HUES6 (cell line): ENCODE measurements at regions not wholly inside any gene's neighbourhood (a gene's known extent, or its start where the extent isn't known, plus 50 kb on each side); places are given as distances from the start of the nearest gene placed in this dataset.
"Not testable (repeated sequence)": the region's sequence is repeated elsewhere in the genome, so short reads cannot be mapped to it uniquely, and the experiment has no call there.

Source experiments
- H3K27ac ChIP-seq: 2 replicates; pipeline ENCODE4 v1.7.0; 2013; ENCODE audit warnings: low read depth, mild to moderate bottlenecking, low read length, inconsistent platforms
- H3K27me3 ChIP-seq: 2 replicates; pipeline ENCODE4 v1.6.1; 2013; ENCODE audit warnings: low read length; ENCODE audit not compliant: control insufficient read depth, insufficient read depth
- H3K36me3 ChIP-seq: 2 replicates; pipeline ENCODE4 v1.6.1; 2013; ENCODE audit warnings: low read length; ENCODE audit not compliant: control insufficient read depth, insufficient read depth
- H3K4me1 ChIP-seq: 2 replicates; pipeline ENCODE4 v1.6.1; 2013; ENCODE audit warnings: low read length; ENCODE audit not compliant: control insufficient read depth, insufficient read depth
- H3K4me3 ChIP-seq: 2 replicates; pipeline ENCODE4 v1.5.1; 2013; ENCODE audit warnings: low read depth, low read length
- H3K9ac ChIP-seq: one replicate; pipeline ENCODE4 v1.6.1; 2013; ENCODE audit warnings: mild to moderate bottlenecking, low read length
- H3K9me3 ChIP-seq: 2 replicates; pipeline ENCODE4 v1.6.1; 2013; ENCODE audit warnings: low read depth, low read length; ENCODE audit not compliant: control insufficient read depth, insufficient read depth

DNA sequence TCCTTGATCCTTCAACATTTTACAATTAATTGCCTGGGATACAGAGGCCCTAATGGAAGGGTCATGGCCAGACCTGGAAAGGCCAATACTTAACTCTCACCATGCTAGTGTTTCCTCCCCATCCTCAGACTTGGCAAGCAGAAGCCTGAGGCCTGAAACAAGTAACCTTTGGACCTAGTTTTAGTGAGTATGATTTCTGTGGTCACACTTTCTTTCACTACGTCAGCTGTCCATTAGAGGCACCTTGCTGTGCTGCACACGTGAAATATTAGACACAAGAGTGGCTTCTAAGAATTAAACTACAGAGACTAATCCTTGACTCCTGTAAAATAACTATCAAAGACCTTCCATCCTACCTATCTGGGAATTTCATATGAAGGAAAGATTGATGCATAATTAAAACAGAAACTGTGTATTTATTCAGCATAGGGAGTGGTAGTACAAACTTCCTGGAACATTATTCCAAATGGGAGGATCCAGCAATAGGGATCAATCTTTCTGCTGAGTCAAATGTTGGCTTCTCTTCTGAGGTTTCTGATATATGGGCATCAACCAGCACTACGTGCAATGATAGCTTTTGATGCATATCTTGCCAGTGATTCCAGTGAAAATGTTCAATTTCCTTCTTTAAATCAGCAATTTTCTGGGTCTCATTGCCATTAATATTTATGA, 249.7 kb downstream of the IKZF2 start:
- Histone ChIP-seq H3K4me1 (no peaks in the 10 kb centered on the region), H3K36me3 (no peaks in the 10 kb centered on the region), H3K4me3 (no peak overlapping the region), H3K27me3 (no peaks in the 10 kb centered on the region), H3K9me3 (no peaks in the 10 kb centered on the region), H3K9ac (no peak overlapping the region), H3K27ac (no peak overlapping the region)

DNA sequence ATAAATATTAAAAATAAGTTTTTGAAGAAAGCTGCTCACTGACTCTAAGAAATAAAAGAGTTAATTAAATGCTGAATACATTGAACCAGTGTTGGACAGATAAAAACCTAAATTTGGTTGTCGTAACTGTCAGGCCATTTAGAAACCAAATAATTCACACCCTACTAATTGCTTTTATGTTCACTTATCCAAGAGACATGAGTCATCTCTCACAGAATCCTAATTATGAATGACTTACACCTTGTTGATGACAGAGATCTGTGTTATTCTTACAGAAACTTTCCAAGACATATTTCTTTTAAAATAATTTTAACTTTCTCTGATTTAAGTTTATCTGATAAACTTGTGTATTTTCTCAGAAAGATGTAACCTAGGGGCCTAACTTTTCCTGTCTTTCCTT, 250.7 kb downstream of the IKZF2 start:
- H3K27ac ChIP-seq: no peak overlapping the region

DNA sequence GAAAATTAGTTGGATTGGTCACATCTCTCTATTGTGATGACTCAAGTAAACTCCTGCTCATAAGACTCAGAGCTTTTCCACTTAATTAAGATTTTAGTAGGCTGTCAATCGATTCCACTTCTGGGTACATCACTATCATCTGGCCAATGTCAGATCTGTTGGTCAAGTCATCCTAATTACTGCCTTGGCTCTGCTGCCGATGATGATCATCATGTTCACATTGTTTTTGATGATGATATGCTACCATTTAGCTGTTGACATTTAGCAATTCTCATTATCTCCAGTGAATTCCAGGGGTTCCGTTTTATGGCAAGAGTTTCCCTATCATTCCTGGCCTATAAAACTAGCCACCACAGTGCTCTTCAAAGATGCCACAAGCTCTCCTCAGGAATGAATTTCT, 253.4 kb downstream of the IKZF2 start:
- Histone ChIP-seq H3K9ac (no peak overlapping the region), H3K4me3 (no peak overlapping the region), H3K27me3 (no peaks in the 10 kb centered on the region), H3K27ac (no peak overlapping the region), H3K36me3 (no peaks in the 10 kb centered on the region), H3K9me3 (no peaks in the 10 kb centered on the region), H3K4me1 (no peaks in the 10 kb centered on the region)

More for the DNA sequence above, 250.7 kb downstream of the IKZF2 start:
- Histone ChIP-seq H3K9ac (no peak overlapping the region), H3K9me3 (no peaks in the 10 kb centered on the region), H3K36me3 (no peaks in the 10 kb centered on the region), H3K27me3 (no peaks in the 10 kb centered on the region), H3K4me1 (no peaks in the 10 kb centered on the region), H3K4me3 (no peak overlapping the region)

DNA sequence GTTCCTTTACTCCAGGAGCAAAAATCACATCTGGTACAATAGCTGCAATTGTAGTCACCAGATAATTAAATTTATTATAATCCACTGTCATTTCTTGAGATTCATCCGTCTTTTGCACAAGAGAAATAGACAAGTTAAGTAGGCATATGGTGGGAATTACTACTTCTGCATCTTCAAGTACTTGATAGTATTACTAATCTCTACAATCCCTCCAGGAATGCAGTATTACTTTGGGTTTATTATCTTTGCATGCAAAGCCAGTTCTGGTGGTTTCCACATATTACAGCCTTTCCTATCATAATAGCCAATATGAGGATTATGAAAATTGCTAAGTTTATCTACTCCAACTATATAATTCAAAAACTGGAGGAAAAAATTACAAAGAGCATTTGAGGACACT, 254.1 kb downstream of the IKZF2 start:
- Histone ChIP-seq H3K27me3 (no peaks in the 10 kb centered on the region), H3K4me1 (no peaks in the 10 kb centered on the region), H3K4me3 (no peak overlapping the region), H3K9me3 (no peaks in the 10 kb centered on the region), H3K27ac (no peak overlapping the region), H3K9ac (no peak overlapping the region), H3K36me3 (no peaks in the 10 kb centered on the region)

DNA sequence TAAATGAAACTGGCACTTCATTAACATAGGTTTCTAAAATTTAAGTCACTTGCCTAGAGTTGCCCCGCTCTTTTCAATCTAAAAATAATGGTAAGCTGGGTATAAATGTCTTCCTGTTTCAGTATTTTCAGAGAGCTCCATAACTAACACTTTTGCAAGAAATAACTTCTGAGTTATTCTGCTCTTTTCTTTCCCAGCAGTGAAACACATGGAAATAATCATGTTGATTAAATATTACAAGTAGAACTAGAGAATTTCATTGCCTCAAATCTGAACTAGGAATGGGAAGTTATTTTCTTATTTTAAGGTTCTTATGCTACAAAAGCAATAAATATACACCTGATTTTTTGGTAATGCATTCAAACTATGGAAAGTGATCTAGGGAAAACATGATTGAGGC, 257.4 kb downstream of the IKZF2 start:
- no peaks in the 10 kb centered on the region for H3K9me3 ChIP-seq

DNA sequence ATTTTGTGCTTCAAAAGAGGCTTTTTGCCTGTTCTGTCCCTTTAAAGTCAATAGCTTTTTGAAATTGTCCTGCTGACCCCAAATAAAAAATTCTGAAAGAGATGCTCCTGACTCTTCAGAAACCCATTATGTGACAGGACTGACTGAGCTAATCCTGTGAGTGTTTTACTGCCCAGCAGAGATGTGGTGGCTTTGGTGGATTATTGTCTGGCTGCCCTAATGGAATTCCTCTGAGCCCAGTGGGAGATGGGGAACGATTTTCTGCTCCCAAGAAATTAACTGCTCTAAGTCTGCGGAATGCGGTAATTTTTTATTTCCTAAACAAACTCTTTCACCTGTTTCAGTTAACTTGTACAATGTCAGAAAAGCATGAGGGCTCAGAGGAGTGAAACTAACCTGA, 258.2 kb downstream of the IKZF2 start:
- no peak overlapping the region for H3K4me3 ChIP-seq
- no peaks in the 10 kb centered on the region for H3K36me3 ChIP-seq
- no peak overlapping the region for H3K27ac ChIP-seq
- H3K9me3 ChIP-seq: no peaks in the 10 kb centered on the region
- H3K27me3 ChIP-seq: no peaks in the 10 kb centered on the region
- H3K9ac ChIP-seq: no peak overlapping the region
- H3K4me1 ChIP-seq: no peaks in the 10 kb centered on the region

More for the DNA sequence above, 257.4 kb downstream of the IKZF2 start:
- Histone ChIP-seq H3K4me3 (no peak overlapping the region), H3K27ac (no peak overlapping the region), H3K4me1 (no peaks in the 10 kb centered on the region), H3K36me3 (no peaks in the 10 kb centered on the region), H3K9ac (no peak overlapping the region), H3K27me3 (no peaks in the 10 kb centered on the region)

GRCh38 chr2:212892193-212892592, 259.2 kb downstream of the IKZF2 start:
- Histone ChIP-seq H3K4me1 (no peaks in the 10 kb centered on the region), H3K27me3 (no peaks in the 10 kb centered on the region), H3K9me3 (no peaks in the 10 kb centered on the region), H3K4me3 (no peak overlapping the region), H3K27ac (no peak overlapping the region), H3K36me3 (no peaks in the 10 kb centered on the region), H3K9ac (no peak overlapping the region)

- no peak overlapping the region for H3K27ac ChIP-seq
- H3K9me3 ChIP-seq: no peaks in the 10 kb centered on the region
- no peak overlapping the region for H3K4me3 ChIP-seq
- no peak overlapping the region for H3K9ac ChIP-seq
- no peaks in the 10 kb centered on the region for H3K36me3 ChIP-seq
- H3K4me1 ChIP-seq: no peaks in the 10 kb centered on the region
- H3K27me3 ChIP-seq: no peaks in the 10 kb centered on the region
Measured at GRCh38 chr2:212891580-212891979, 259.8 kb downstream of the IKZF2 start.

GRCh38 chr2:212882626-212883025, 268.8 kb downstream of the IKZF2 start:
- H3K9me3 ChIP-seq: 0 out of 2 replicates have a peak, but pooled peaks cover 2% of the 10 kb centered on the region
- H3K4me3 ChIP-seq: no peak overlapping the region
- no peaks in the 10 kb centered on the region for H3K4me1 ChIP-seq

GRCh38 chr2:212876556-212876955, 274.9 kb downstream of the IKZF2 start:
- not testable (repeated sequence) for H3K4me1 ChIP-seq, H3K27me3 ChIP-seq, H3K27ac ChIP-seq, H3K9ac ChIP-seq, H3K9me3 ChIP-seq, H3K36me3 ChIP-seq, H3K4me3 ChIP-seq

More at GRCh38 chr2:212882626-212883025, 268.8 kb downstream of the IKZF2 start:
- Histone ChIP-seq H3K36me3 (no peaks in the 10 kb centered on the region), H3K27ac (no peak overlapping the region), H3K27me3 (no peaks in the 10 kb centered on the region), H3K9ac (no peak overlapping the region)

DNA sequence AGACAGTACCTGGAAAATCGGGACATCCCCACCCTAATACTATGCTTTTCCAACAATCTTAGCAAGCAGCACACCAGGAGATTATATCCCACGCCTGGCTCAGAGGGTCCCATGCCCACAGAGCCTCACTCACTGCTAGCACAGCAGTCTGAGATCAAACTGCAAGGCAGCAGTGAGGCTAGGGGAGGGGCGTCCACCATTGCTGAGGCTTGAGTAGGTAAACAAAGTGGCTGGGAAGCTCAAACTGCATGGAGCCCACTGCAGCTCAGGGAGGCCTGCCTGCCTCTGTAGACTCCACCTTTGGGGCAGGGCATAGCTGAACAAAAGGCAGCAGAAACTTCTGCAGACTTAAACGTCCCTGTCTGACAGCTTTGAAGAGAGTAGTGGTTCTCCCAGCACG, 275.5 kb downstream of the IKZF2 start:
- not testable (repeated sequence) for H3K36me3 ChIP-seq, H3K4me3 ChIP-seq, H3K9me3 ChIP-seq, H3K27me3 ChIP-seq, H3K9ac ChIP-seq, H3K4me1 ChIP-seq, H3K27ac ChIP-seq

DNA sequence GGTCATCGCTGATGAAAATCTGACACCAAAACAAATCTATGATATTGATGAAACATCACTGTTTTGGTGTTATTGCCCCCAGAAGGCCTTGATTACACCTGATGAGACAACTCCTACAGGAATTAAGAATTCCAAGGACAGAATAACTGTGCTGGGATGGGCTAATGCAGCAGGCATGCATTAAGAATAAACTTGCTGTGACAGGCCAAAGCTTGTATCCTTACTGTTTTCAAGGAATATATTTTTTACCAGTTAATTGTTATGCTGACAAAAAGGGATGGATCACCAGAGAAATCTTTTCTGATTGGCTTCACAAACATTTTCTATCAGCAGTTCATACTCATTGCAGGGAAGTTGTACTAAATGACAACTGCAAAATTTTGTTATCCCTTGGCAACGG, 278.2 kb downstream of the IKZF2 start:
- Histone ChIP-seq H3K9ac (no peak overlapping the region), H3K27ac (no peak overlapping the region), H3K27me3 (no peaks in the 10 kb centered on the region), H3K4me1 (no peaks in the 10 kb centered on the region), H3K9me3 (peaks cover 10% of the 10 kb centered on the region), H3K4me3 (no peak overlapping the region), H3K36me3 (no peaks in the 10 kb centered on the region)
